PFSK-1 (cell line): ENCODE measurements at regions not wholly inside any gene's neighbourhood (a gene's known extent, or its start where the extent isn't known, plus 50 kb on each side); places are given as distances from the start of the nearest gene placed in this dataset.

Experiments
- FOXP2 ChIP-seq: optimal IDR thresholded peaks from 2 replicates; pipeline ENCODE3; 2011; ENCODE audit warnings: borderline replicate concordance, control low read depth, inconsistent platforms; ENCODE audit not compliant: insufficient read depth; ENCODE audit errors: extremely low read length, extremely low read depth
- POLR2AphosphoS5 ChIP-seq: IDR thresholded peaks from 2 replicates; pipeline ENCODE4 v1.6.1; 2012; ENCODE audit warnings: low read depth, mild to moderate bottlenecking, control low read depth, low read length, moderate library complexity
- REST ChIP-seq, 2 experiments: IDR thresholded peaks; 2 replicates each; pipeline versions ENCODE4 v1.6.1 to v1.8.0; 2011 to 2012; ENCODE audit warnings: low read depth in 2 of 2, low read length in 2 of 2, control low read depth in 1 of 2, inconsistent platforms in 1 of 2, mild to moderate bottlenecking in 1 of 2, moderate library complexity in 1 of 2; ENCODE audit not compliant: insufficient read depth in 1 of 2
- SIN3A ChIP-seq: IDR thresholded peaks from 2 replicates; pipeline ENCODE4 v1.6.1; 2012; ENCODE audit warnings: mild to moderate bottlenecking, low read length, moderate library complexity, borderline replicate concordance; ENCODE audit not compliant: insufficient read depth
- TAF1 ChIP-seq: IDR thresholded peaks from 2 replicates; pipeline ENCODE4 v1.6.1; 2012; ENCODE audit warnings: low read length, control low read depth, borderline replicate concordance; ENCODE audit not compliant: insufficient read depth

- no peak for TF ChIP-seq REST (IDR thresholded peaks at IDR 0.05; ENCODE audit: insufficient read depth in 1 of 2, low read depth in 2 of 2, low read length in 2 of 2)
- TF ChIP-seq POLR2AphosphoS5: no peak
- TF ChIP-seq TAF1: no peak
- no peak for TF ChIP-seq FOXP2
- TF ChIP-seq SIN3A: no peak
Observed at GRCh38 chr11:82009133-82009532, 724.5 kb downstream of the FAM181B start.
